IMR-90 (cell line): ENCODE measurements at regions not wholly inside any gene's neighbourhood (a gene's known extent, or its start where the extent isn't known, plus 50 kb on each side); places are given as distances from the start of the nearest gene placed in this dataset.

Experiments
- CTCF ChIP-seq: conservative IDR thresholded peaks from 2 replicates; pipeline ENCODE4 v1.5.1; 2012; ENCODE audit warnings: mild to moderate bottlenecking, low read depth, low read length, improper control_type of control experiment
- MAFK ChIP-seq: IDR thresholded peaks from 2 replicates; pipeline ENCODE4 v1.6.1; 2012; ENCODE audit warnings: low read depth, low read length, improper control_type of control experiment
- NFE2L2 ChIP-seq: fragments of 150-350 bp; IDR thresholded peaks from 2 replicates; pipeline ENCODE4 v1.6.1; 2016; ENCODE audit warnings: low read depth, mild to moderate bottlenecking, low read length
- SMC3 ChIP-seq: fragments of 150-350 bp; IDR thresholded peaks from 2 replicates; pipeline ENCODE4 v1.6.1; 2016; ENCODE audit warnings: low read depth, mild to moderate bottlenecking, antibody characterized with exemption, low read length, moderate library complexity

GRCh38 chr3:117989982-117990381, 1044.7 kb downstream of the IGSF11 start:
- TF ChIP-seq CTCF (no peak), NFE2L2 (no peak), SMC3 (no peak), MAFK (no peak)
